ENCODE measurements at regions not wholly inside any gene's neighbourhood (a gene's known extent, or its start where the extent isn't known, plus 50 kb on each side); places are given as distances from the start of the nearest gene placed in this dataset.

DNA sequence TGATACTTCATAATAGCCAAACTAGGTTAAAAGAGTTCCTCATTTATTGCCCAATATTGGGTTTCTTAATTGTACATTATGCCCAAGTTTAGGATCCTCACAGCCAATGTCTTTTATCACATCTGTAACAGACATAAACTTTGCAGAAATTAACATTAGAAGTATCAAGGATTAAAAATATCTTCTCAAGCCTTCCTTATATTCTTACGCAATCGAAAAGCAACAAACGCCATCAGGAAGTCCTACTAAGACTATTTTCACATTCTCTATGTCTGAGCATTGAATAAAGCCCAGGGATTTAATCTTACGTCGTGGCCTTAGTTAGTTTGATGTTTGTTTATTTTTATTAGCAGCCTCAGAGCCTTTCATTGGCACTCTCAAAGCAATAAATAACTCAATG lies 1660.4 kb upstream of the MIR17HG start:
- DNase-seq (no peak), ATAC-seq (no peak)
- Histone ChIP-seq H3K4me3 (no peak overlapping the region), H3K27ac (no peak overlapping the region), H3K4me1 (no peaks in the 10 kb centered on the region), H3K36me3 (no peaks in the 10 kb centered on the region), H3K27me3 (no peaks in the 10 kb centered on the region), H3K9me3 (no peaks in the 10 kb centered on the region)
- WGBS (ENCODE audit: insufficient coverage, low coverage, low lambda C conversion rate, missing lambda C conversion rate): 65% methylated on average over 5 of the region's 5 CpGs
- intact Hi-C loops (cut with DNase I): no loop called here
- TF ChIP-seq, protein P1, sequence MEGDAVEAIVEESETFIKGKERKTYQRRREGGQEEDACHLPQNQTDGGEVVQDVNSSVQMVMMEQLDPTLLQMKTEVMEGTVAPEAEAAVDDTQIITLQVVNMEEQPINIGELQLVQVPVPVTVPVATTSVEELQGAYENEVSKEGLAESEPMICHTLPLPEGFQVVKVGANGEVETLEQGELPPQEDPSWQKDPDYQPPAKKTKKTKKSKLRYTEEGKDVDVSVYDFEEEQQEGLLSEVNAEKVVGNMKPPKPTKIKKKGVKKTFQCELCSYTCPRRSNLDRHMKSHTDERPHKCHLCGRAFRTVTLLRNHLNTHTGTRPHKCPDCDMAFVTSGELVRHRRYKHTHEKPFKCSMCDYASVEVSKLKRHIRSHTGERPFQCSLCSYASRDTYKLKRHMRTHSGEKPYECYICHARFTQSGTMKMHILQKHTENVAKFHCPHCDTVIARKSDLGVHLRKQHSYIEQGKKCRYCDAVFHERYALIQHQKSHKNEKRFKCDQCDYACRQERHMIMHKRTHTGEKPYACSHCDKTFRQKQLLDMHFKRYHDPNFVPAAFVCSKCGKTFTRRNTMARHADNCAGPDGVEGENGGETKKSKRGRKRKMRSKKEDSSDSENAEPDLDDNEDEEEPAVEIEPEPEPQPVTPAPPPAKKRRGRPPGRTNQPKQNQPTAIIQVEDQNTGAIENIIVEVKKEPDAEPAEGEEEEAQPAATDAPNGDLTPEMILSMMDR (IDR thresholded peaks at IDR 0.05): no peak
- no peak for TF ChIP-seq POLR2A (IDR thresholded peaks at IDR 0.05)

DNA sequence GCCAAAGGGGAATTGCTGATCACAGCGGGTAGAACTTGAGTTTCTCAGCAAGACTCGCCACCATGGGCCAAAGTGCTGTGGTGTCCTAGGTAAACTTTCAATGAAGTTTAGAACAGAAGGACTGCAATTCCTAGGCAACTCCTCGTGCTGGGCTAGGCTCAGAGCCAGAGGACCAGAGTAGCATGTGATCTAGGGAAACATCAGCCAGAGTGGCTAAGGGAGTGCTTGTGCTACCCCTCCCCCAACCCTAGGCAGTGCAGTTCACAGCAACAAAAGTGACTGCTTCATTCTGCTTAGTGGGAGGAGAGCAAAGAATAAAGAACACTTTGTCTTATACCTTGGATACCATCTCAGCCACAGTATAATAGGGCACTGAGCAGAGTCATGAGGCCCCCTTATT lies 1658.6 kb upstream of the MIR17HG start:
- intact Hi-C loops (cut with DNase I): no loop called here
- WGBS (ENCODE audit: insufficient coverage, low coverage, low lambda C conversion rate, missing lambda C conversion rate): 54% methylated on average over 3 of the region's 3 CpGs
- no peak for TF ChIP-seq POLR2A (IDR thresholded peaks at IDR 0.05)
- Histone ChIP-seq H3K9me3 (no peaks in the 10 kb centered on the region), H3K27ac (no peak overlapping the region), H3K36me3 (no peaks in the 10 kb centered on the region), H3K27me3 (no peaks in the 10 kb centered on the region), H3K4me1 (no peaks in the 10 kb centered on the region), H3K4me3 (no peak overlapping the region)
- DNase-seq: no peak
- peak in 2 of 4 donors; percentile 25 to 50 for ATAC-seq

DNA sequence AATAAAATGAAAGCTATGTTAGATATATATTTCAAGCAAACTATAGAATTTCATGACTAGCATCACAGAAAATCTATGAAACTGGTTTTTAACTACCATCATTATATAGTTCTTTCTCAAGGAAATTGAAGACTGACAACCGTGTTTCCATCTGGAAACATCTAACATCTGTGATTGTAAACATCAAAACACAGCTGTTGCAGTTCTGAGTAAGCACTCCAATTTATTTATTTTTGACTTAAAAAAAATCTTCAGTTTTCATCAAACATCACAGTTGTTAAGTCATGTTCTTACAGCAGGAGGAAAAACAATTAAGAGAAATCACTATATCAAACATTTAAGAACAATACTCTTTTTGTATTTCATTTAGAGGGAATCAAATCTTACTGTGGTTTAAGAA lies 1653.0 kb upstream of the MIR17HG start:
- Histone ChIP-seq H3K9me3 (no peaks in the 10 kb centered on the region), H3K4me1 (no peaks in the 10 kb centered on the region), H3K36me3 (no peaks in the 10 kb centered on the region), H3K4me3 (no peak overlapping the region), H3K27ac (no peak overlapping the region), H3K27me3 (no peaks in the 10 kb centered on the region)
- DNase-seq (no peak), ATAC-seq (no peak)
- 38% methylated on average over 1 of the region's 1 CpG for WGBS (ENCODE audit: insufficient coverage, low coverage, low lambda C conversion rate, missing lambda C conversion rate)
- intact Hi-C loops (cut with DNase I): no loop called here
- no peak for TF ChIP-seq POLR2A (IDR thresholded peaks at IDR 0.05)
- TF ChIP-seq, protein P1 (IDR thresholded peaks at IDR 0.05): no peak

DNA sequence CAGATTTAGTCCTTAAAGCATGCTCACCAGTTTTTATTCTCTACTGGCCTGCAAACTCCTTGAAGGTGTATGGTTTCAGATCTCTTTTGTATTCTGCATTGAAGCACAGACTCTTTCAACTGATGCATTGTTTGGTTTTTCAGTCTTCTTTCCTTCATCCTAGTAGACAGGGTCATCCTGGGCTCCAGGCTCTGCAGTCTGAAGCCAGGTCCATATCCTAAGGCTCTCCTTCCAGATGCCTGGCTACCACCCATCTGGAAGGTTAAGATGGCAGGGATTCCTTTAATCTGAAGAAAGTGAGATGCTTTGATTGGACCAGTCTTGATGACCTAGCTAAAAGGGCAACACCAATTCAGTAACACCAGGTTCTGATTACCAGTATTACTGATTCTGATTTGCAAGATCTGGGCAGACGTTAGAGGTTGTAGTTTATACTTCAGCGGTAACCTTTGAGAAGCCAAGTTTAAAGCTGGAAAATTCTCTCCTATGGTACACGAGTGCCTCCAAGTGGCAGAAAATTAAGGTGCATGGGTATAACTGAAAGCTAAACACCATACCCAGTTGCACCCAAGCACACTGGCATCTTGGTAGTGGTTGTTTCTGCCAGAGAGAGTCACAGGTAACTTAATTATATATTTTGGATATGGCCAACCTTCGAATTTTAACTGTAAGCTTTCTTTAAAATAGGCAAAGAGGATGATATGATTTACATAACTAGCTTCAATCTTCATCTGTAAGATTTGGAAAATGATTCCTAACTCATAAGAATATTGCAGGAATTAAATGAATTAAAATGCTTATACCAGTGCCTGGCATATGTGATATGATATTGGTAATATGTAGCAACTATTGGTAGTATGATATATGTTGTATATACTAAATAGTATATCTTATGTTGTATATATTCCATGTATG lies 1651.9 kb upstream of the MIR17HG start:
- no peaks in the 10 kb centered on the region for H3K27me3 ChIP-seq
- no peaks in the 10 kb centered on the region for H3K4me1 ChIP-seq
- H3K9me3 ChIP-seq: no peaks in the 10 kb centered on the region
- intact Hi-C loops (cut with DNase I): no loop called here
- ATAC-seq (peak; percentile 86 to 94 (median 90)), DNase-seq (no peak)
- WGBS (ENCODE audit: insufficient coverage, low coverage, low lambda C conversion rate, missing lambda C conversion rate): 2% methylated on average over 4 of the region's 4 CpGs
- TF ChIP-seq POLR2A (IDR thresholded peaks at IDR 0.05): no peak
- TF ChIP-seq, protein P1 (IDR thresholded peaks at IDR 0.05): peak; percentile 62 to 92 (median 78)
- no peak overlapping the region for H3K27ac ChIP-seq
- no peak overlapping the region for H3K4me3 ChIP-seq
- no peaks in the 10 kb centered on the region for H3K36me3 ChIP-seq

DNA sequence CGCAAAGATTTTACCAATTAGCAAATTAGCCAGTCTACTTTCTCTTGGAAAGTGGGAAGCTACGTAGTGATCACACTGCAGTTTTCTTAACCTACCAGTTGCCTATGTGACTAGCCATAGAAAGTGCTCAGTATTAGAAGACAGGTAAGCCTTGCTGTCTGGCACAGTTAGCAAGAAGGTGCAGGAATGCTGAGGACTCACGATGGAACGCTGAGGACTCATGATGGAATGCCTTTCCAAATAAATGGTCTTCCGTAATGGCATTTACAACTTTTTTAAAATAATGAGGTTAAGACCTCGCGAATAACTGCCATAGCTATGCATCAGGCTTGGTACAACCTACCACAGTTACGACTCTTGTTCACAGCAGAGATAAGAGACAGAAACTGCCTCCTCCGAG lies 1645.6 kb upstream of the MIR17HG start:
- Histone ChIP-seq H3K4me3 (no peak overlapping the region), H3K4me1 (no peaks in the 10 kb centered on the region), H3K27ac (no peak overlapping the region), H3K27me3 (no peaks in the 10 kb centered on the region), H3K9me3 (no peaks in the 10 kb centered on the region), H3K36me3 (no peaks in the 10 kb centered on the region)
- no peak for DNase-seq
- TF ChIP-seq POLR2A (IDR thresholded peaks at IDR 0.05): no peak
- TF ChIP-seq, protein P1 (IDR thresholded peaks at IDR 0.05): no peak
- WGBS (ENCODE audit: insufficient coverage, low coverage, low lambda C conversion rate, missing lambda C conversion rate): 74% methylated on average over 9 of the region's 9 CpGs
- intact Hi-C loops (cut with DNase I): no loop called here
- no peak for ATAC-seq
